VCaP (cell line): ENCODE measurements at regions not wholly inside any gene's neighbourhood (a gene's known extent, or its start where the extent isn't known, plus 50 kb on each side); places are given as distances from the start of the nearest gene placed in this dataset.

ENCODE experiments used
- H3K27ac ChIP-seq: fragments of 450-650 bp; 2 replicates; pipeline ENCODE4 v1.5.1; 2017
- CTCF ChIP-seq: fragments of 450-650 bp; conservative IDR thresholded peaks from 2 replicates; pipeline ENCODE4 v1.5.1; 2017; ENCODE audit warnings: mild to moderate bottlenecking, moderate library complexity

- TF ChIP-seq CTCF: no peak
- H3K27ac ChIP-seq: no peak overlapping the region
These were observed 88.9 kb upstream of the BNC2 start for GRCh38 chr9:16959391-16959790.

DNA sequence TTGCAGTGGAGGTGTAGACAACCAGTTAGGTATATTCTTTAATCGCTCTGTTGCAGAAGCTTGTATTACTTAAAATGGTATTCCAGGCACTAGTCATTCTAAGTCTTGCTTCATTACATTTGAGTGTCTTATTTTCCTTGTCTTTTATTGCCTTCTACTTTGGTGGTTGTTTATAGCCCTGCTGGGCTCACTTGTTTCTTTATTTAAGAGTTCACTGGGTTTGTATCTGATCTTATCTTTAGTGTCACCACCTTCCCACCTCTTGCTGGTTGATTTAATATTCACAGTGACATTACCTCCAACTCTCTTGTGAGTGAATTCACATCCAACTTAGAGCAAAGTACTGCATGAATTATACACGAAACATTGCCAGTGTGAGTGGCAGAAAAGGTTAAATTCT is 83.6 kb upstream of the BNC2 start:
- TF ChIP-seq CTCF: no peak
- peak overlapping the region; percentile 57 for H3K27ac ChIP-seq

GRCh38 chr9:16951502-16951901 is 81.0 kb upstream of the BNC2 start:
- no peak for TF ChIP-seq CTCF

GRCh38 chr9:16950051-16950450 is 79.6 kb upstream of the BNC2 start:
- no peak for TF ChIP-seq CTCF

More at GRCh38 chr9:16951502-16951901, 81.0 kb upstream of the BNC2 start:
- no peak overlapping the region for H3K27ac ChIP-seq

DNA sequence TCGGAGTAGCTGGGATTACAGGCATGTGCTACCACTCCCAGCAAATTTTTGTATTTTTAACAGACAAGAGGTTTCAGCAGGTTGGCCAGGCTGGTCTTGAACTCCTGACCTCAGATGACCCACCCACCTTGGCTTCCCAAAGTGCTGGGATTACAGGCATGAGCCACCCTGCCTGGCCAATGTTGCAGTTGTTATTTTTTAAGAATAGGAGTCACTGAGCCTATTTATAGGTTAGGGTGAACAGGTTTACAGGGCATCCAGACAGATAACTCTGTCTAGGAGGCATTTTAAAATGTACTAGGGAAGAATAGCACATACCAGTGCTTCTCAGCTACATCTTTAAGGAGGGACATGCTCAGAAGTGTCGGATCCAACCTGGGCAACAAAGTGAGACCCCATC is 60.1 kb upstream of the BNC2 start:
- TF ChIP-seq CTCF: no peak
- no peak overlapping the region for H3K27ac ChIP-seq

More at GRCh38 chr9:16950051-16950450, 79.6 kb upstream of the BNC2 start:
- no peak overlapping the region for H3K27ac ChIP-seq

DNA sequence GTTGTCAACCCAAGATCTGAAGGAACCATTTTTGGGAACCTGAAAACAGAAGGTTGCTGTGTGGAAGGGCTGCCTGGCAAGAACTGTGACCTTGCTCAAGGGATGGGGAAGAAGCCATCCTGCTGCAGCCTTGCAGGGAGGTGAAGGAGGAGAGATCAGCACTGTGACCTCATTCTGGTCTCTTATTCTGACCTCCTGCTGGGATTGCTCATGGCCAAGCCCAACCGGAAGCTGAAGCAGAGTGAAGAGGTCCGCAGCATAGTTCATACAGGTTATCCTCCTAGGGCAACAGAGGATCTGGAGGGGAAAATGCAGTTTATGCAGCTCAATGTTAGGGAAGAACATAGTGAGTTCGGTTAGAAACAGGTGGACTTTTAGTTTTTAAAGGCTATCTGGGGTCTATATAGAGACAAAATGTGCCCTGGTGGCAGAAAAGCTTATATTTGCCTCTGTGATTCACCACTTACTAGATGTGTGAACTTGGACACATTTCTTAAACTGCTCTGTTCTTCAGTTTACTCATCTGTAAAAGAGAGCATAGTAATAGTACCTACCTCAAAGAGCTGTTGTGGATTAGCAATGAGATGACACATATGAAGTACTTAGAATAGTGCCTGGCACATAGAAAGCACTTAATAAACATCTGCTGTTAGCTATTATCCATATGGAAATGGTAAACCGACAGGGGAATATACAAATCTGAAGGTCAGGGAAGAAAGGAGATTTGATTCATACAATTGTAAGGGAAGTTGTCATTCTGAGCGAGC is 57.9 kb upstream of the BNC2 start:
- TF ChIP-seq CTCF: no peak
- no peak overlapping the region for H3K27ac ChIP-seq

DNA sequence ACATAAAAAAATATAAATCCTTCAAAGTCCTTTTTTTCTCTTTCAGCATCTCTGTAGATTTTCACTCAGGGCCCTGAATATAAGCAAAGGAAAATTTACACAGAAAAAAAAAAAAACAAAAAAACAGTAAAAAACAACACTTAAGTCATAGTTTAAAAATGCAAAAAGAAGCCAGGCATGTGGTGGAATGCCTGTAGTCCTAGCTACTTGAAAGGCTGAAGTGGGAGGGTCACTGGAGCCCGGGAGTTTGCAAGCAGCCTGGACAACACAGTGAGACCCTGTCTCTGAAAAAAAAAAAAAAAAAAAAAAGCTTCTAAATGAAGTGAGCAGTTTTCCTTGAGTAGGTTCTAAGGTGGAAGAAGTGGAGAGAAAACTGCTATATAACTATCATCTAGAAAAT is 55.0 kb upstream of the BNC2 start:
- H3K27ac ChIP-seq: no peak overlapping the region
- no peak for TF ChIP-seq CTCF
